Activated T-cell treated with anti-CD3 and anti-CD28 coated beads, Interleukin-2, amount 50 U/mL, for 4 hours (primary cell): ENCODE measurements at regions not wholly inside any gene's neighbourhood (a gene's known extent, or its start where the extent isn't known, plus 50 kb on each side); places are given as distances from the start of the nearest gene placed in this dataset.

Experiments
- ATAC-seq, 2 donors: fragments of 200-7000 bp; cut with Tn5 transposase; one replicate each; pipeline ENCODE4 v1.10.0; 2021
- DNase-seq: peaks from one replicate; pipeline ENCODE4 v3.0.0-alpha.2; 2020
- H3K27me3 Mint-ChIP-seq: one replicate; pipeline ENCODE4 v1.8.0; 2021; ENCODE audit warnings: low read depth, mixed read lengths
- H3K36me3 Mint-ChIP-seq: one replicate; pipeline ENCODE4 v1.8.0; 2022; ENCODE audit warnings: mixed read lengths; ENCODE audit not compliant: insufficient read depth
- H3K4me1 Mint-ChIP-seq: one replicate; pipeline ENCODE4 v1.8.0; 2021; ENCODE audit warnings: low read depth, mixed read lengths
- H3K4me3 Mint-ChIP-seq: one replicate; pipeline ENCODE4 v1.8.0; 2021; ENCODE audit warnings: mild to moderate bottlenecking, moderate library complexity, mixed read lengths
- H3K9me3 Mint-ChIP-seq: one replicate; pipeline ENCODE4 v1.8.0; 2021; ENCODE audit warnings: mixed read lengths

DNA sequence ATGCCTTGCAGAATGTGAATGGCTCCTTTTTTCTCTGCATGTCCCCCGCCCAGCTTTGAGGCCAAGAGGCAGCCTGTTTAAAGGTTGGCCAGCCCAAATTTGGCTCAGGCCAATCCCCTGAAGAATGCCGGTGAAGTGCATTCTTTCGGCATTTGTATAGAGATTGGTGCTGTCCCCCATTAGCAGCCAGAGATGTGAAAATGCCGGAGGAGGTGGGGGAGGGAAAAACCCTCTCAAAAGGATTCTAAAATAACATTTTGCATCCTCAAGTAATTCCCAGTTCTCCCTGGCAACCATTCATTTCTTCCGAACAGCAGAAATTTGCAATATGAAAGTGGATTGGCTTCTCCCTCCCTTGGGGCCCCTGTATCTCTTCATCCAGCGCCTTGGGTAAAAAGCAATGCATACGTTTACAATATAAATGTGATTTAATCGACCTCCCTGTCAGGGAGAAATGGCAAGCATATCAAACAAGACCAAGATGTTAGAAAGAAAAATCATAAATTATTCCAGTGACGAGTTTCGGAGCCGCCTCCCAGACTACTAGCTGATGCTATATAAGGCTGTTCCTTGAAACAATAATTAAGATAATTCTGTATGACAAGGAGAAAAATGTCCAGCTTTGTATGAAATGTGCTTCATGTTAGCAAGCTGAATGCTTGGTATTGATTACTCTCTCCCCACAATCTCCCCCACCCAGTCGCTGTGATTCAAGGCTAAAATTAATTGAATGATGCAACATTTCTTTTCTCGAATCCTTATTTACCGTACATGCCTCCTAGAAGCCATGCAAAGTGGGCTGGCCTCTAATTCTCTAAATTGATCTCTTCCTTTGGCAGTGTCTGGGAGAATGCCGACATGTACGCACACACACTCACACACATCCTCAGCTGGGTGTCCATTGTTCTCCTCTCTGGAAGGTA is 323.7 kb downstream of the RPS24 start:
- Mint-ChIP-seq H3K9me3 (no peaks in the 10 kb centered on the region), H3K4me1 (peaks cover 8% of the 10 kb centered on the region), H3K4me3 (no peak overlapping the region), H3K36me3 (no peaks in the 10 kb centered on the region), H3K27me3 (no peaks in the 10 kb centered on the region)
- no peak for DNase-seq
- ATAC-seq = no peak

DNA sequence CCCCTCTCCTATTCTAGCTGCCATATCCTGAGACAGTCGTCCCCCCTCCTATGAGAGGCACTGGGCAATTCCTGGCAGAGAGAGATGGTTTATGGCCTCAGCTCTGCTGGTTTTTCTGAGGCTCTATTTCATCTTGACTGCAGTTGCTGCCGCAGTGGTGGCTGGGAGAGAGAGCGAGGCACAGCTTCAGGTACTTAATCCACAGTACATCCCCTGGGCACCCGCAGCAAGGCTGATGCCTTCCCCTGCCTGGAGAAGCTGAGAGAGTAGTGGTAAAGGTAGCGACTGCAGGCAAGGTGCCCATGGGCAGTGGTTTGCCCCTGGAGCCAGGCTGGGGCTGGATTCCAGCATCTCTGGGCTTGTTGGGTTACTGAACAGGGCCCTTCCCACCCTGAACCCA is 324.7 kb downstream of the RPS24 start:
- H3K27me3 Mint-ChIP-seq = no peaks in the 10 kb centered on the region

DNA sequence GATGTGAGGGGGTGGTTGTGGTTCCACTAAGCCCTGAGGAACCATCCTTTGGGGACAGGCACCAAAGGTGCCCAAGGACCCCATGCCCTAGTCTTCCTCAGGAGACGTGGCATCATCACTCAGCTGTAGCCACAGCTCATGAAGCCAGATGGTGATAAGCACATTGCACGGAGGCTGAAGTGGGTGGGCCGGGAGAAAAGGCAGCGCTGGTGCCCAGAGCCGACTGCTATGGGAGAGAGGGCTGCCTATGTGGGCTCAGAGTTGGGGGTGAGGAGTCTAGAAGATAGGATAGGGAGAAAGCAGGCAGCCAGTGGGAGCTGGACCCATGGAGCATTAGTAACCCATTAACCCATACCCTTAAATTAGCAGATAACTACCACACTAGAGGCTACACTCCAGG is 325.3 kb downstream of the RPS24 start:
- Mint-ChIP-seq H3K36me3 (no peaks in the 10 kb centered on the region), H3K9me3 (no peaks in the 10 kb centered on the region), H3K4me1 (peaks cover 11% of the 10 kb centered on the region), H3K27me3 (no peaks in the 10 kb centered on the region), H3K4me3 (no peak overlapping the region)
- no peak for DNase-seq
- no peak for ATAC-seq

More for the DNA sequence above, 324.7 kb downstream of the RPS24 start:
- Mint-ChIP-seq H3K4me1 (peaks cover 11% of the 10 kb centered on the region), H3K9me3 (no peaks in the 10 kb centered on the region), H3K4me3 (no peak overlapping the region), H3K36me3 (no peaks in the 10 kb centered on the region)
- no peak for DNase-seq
- no peak for ATAC-seq

DNA sequence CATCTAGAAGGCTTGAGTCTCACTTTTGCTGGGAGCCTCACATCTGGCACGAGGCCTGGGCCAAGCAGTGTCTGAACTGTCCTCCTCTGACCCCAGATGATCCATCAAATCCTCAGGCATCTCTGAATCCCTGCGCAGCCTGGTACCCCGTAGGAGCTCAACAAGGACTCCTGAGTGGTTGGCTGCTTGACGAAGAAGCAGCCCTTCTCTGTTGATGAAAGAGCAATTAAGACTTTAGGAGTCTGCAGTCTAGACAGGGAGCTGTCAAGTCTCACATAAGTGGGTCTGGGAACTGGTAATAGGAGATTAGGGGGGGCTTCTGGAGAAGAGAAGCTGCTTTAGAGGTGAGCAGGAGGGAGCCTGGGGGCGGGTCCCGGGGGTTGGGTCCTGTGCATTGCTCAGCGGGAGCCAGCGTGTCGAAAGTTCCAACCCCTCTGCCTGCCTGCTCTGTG is 326.0 kb downstream of the RPS24 start:
- Mint-ChIP-seq H3K4me3 (no peak overlapping the region), H3K36me3 (no peaks in the 10 kb centered on the region), H3K4me1 (peaks cover 11% of the 10 kb centered on the region), H3K9me3 (no peaks in the 10 kb centered on the region), H3K27me3 (no peaks in the 10 kb centered on the region)
- DNase-seq (no peak), ATAC-seq (no peak)

DNA sequence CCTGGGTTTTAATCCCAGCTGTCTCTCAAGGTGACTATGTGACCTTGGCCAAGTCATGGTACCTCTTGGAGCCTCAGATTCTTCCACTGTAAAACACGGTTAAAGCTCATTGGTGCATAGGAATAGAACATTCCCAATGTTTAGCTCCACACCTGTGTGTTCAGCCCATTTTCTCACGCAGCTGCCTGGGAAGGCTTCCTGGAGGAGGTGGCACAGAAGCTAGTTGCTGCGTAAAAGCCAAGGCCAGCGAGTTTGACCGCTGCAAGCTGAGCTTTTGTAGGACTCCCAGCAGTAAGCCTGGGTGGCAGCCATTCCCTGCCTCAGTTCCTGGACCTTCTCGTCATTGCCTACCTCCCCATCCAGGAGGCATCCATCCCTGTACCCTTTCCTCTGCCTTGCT is 326.6 kb downstream of the RPS24 start:
- Mint-ChIP-seq H3K4me3 (no peak overlapping the region), H3K27me3 (no peaks in the 10 kb centered on the region), H3K36me3 (no peaks in the 10 kb centered on the region), H3K4me1 (peaks cover 11% of the 10 kb centered on the region), H3K9me3 (no peaks in the 10 kb centered on the region)
- DNase-seq = no peak
- ATAC-seq = no peak

DNA sequence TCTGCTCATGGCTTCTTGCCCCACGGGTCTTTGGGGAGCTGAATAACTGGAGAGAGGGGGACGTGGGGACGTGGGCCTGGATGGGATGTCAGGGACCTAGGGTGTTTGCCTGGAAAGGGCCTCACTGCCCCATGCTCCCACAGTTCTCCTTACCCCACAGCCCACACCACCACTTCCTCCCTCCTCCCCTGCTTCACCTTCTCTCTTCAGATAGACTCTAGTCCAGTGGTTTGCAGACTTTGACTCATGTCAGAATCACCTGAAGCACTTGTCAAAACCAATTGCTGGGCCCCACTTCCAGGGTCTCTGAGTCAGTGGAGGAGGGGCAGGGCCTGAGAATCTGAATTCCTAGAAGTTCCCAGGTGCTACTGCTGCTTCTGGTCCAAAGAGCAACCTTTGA is 327.4 kb downstream of the RPS24 start:
- H3K4me3 Mint-ChIP-seq = no peak overlapping the region
- H3K36me3 Mint-ChIP-seq = no peaks in the 10 kb centered on the region
- H3K4me1 Mint-ChIP-seq = peaks cover 11% of the 10 kb centered on the region
- ATAC-seq (no peak), DNase-seq (no peak)
- no peaks in the 10 kb centered on the region for H3K9me3 Mint-ChIP-seq
- no peaks in the 10 kb centered on the region for H3K27me3 Mint-ChIP-seq

DNA sequence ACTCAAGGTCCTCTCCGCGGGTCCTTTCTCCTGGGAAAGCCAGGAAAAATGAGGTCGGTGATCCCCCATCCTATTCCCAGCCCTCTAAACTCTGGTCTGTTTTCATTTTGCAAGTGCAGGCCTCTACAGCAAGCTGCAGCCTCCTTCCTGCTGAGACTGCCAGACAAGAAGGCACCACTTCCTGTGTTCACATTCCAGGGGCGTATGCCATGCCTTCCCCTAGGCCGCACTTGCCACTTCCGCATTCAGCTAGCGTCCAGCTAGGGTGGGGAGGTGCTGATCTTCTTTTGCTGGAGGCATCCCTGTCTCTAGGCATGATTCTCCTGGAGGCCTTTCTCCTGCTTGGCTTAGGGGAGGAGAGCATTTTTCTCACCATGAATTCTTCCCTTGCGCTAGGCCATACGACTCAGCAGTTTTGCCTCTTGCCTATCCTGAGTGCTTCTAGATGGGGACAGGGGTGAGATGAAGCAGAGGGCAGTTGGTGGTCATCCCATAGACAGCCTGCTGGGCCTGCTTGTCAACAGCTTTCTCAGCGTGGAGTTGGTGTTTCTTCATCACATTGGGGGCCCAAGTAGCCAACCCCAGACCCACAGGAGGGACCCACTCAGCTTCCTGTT is 328.9 kb downstream of the RPS24 start:
- ATAC-seq (peak in 1 of 2 donors; percentile 61), DNase-seq (no peak)
- no peaks in the 10 kb centered on the region for H3K9me3 Mint-ChIP-seq
- H3K36me3 Mint-ChIP-seq = no peaks in the 10 kb centered on the region
- H3K27me3 Mint-ChIP-seq = no peaks in the 10 kb centered on the region
- peaks cover 11% of the 10 kb centered on the region for H3K4me1 Mint-ChIP-seq
- H3K4me3 Mint-ChIP-seq = no peak overlapping the region

DNA sequence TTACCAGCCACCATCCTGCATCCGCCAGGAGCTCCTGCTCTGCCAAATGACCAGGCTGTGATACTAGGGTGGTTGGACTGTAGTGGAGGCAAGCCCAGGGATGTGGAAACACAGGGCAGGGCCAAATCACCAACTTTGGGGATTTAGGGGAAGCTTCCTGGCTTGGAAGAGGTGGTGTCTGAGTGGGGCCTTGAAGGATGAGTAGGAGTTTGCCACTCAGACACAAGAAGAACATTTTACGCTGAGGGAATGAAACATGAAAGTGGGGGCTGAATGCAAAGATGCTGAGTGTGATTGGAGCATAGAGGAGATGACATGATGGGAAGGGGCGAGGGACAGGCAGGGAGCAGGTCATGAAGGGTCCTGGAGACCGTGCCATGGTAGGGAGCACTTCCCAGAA is 329.5 kb downstream of the RPS24 start:
- DNase-seq = no peak
- H3K36me3 Mint-ChIP-seq = no peaks in the 10 kb centered on the region
- no peak overlapping the region for H3K4me3 Mint-ChIP-seq
- no peak for ATAC-seq
- H3K27me3 Mint-ChIP-seq = no peaks in the 10 kb centered on the region
- H3K4me1 Mint-ChIP-seq = peaks cover 11% of the 10 kb centered on the region
- H3K9me3 Mint-ChIP-seq = no peaks in the 10 kb centered on the region

DNA sequence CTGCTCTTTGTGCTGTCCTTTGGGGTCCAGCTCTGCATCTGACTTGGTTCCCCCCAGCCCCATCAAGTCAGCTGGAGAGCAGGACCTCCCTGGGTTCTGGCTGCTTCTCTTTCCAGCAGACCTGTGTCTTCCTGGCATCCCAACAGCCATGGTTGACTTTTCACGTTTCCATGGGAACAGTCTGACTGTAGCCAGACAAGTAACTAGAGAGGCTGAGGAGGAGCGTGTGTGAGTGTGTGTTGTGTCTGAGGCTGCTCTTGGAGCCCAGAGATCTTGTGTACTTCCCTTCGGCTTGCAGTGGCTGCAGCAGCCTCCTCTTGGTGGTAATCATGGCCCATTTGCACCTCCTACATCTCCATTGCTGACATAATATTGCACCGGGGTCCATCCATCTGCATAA is 332.0 kb downstream of the RPS24 start:
- Mint-ChIP-seq H3K9me3 (no peaks in the 10 kb centered on the region), H3K4me3 (no peak overlapping the region), H3K4me1 (peaks cover 11% of the 10 kb centered on the region), H3K36me3 (no peaks in the 10 kb centered on the region), H3K27me3 (no peaks in the 10 kb centered on the region)
- DNase-seq (no peak), ATAC-seq (no peak)

DNA sequence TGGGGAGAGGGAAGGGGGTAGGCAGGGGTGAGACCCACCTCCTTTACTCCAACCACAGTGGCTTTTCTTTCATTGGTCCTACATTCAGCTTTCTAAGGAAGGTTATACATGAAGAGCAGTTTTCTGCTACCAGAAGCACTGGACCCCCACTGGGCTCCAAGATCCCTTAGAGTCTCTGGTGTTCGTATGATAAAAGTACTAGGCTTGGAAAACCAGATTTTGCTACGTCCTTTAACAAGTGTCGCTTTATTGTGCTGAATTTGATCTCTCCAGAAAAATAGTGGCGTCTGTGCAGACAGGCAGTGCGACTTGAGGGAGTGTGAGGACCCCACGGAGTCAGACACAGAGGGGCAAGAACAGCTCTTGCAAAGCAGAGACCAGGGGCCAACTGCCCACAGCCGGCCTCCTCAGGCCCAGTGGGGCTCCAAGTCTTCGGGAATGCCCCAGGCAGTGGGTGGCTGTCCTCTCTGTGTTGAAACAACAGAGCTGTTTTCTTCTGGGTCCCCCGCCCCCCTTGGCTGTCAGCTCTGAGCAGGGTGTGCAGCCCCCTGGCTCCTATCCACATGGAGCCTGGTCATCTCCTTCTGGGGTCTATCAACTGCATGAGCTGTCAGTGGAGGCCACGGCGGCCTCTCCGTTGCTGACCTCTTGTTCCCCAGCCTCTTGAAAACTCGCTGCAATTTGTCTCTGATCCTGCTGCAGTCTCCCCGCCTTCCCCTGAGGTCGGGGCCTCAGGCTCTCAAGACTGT is 333.2 kb downstream of the RPS24 start:
- Mint-ChIP-seq H3K36me3 (no peaks in the 10 kb centered on the region), H3K27me3 (no peaks in the 10 kb centered on the region), H3K9me3 (no peaks in the 10 kb centered on the region), H3K4me1 (peaks cover 8% of the 10 kb centered on the region), H3K4me3 (no peak overlapping the region)
- DNase-seq = no peak
- ATAC-seq = no peak

DNA sequence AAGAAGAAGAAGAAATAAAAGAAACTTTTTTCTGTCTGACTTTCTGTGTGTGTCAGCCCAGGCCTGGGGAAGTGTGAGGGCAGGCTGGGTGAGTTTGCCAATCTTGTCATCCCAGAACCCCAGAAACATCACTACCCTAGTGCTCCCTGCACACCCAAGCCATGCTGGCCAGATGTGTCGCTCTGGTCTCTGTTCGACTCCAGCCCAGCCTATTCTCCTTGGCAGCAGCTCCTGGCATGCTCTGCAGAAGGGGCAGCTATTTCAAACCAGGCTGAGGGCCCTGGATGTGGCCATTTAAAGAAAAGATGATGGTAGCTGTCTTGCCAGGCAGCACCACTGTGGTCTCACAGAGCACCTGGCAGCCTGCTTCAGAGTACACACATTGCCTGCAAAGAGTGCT is 334.1 kb downstream of the RPS24 start:
- no peak overlapping the region for H3K4me3 Mint-ChIP-seq
- H3K4me1 Mint-ChIP-seq = peaks cover under 1% of the 10 kb centered on the region
- no peaks in the 10 kb centered on the region for H3K27me3 Mint-ChIP-seq
- no peaks in the 10 kb centered on the region for H3K36me3 Mint-ChIP-seq
- no peak for DNase-seq
- ATAC-seq = no peak
- H3K9me3 Mint-ChIP-seq = no peaks in the 10 kb centered on the region

DNA sequence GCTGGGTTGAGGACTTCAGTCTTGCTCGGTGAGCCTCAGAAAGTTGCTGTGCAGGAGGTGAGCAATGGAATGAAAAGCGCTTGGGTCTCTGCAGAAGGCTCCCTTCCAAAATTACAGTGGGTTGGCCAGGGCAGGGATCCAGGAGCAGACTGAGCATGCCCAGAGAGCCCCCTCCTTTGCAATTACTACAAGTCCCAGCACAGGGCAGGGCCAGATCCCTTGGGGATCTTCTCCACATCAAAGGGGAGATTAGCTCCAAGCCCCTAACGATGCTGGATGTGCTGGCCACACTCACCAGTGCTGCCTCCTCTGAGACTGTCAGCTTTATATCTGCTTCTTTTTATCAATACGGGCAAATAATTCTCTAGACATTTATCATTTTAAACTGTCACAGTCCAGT is 337.5 kb downstream of the RPS24 start:
- DNase-seq (no peak), ATAC-seq (no peak)
- Mint-ChIP-seq H3K9me3 (no peaks in the 10 kb centered on the region), H3K36me3 (no peaks in the 10 kb centered on the region), H3K4me3 (no peak overlapping the region), H3K27me3 (no peaks in the 10 kb centered on the region), H3K4me1 (no peaks in the 10 kb centered on the region)

DNA sequence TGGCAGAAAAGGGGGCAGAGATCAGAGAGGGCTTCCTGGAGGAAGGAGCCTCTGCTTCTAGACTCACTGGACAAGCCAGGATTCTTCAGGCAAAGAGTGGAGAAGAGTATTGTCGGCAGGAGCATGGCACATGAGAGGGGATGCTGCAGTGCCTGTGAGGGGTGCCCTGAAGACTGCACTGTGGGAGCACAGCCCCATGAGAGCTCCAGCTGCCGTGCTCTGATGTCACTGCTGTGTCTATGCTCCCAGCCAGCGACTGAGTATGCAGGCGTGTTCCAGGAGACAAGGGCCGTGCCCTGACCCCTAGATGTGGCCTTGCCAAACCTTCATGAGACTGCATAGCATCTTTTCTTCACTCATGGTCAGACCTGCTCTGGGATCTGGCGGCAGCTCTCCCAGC is 339.1 kb downstream of the RPS24 start:
- no peaks in the 10 kb centered on the region for H3K9me3 Mint-ChIP-seq
- ATAC-seq (no peak), DNase-seq (no peak)
- H3K4me1 Mint-ChIP-seq = no peaks in the 10 kb centered on the region
- H3K4me3 Mint-ChIP-seq = no peak overlapping the region
- H3K36me3 Mint-ChIP-seq = no peaks in the 10 kb centered on the region
- H3K27me3 Mint-ChIP-seq = no peaks in the 10 kb centered on the region

DNA sequence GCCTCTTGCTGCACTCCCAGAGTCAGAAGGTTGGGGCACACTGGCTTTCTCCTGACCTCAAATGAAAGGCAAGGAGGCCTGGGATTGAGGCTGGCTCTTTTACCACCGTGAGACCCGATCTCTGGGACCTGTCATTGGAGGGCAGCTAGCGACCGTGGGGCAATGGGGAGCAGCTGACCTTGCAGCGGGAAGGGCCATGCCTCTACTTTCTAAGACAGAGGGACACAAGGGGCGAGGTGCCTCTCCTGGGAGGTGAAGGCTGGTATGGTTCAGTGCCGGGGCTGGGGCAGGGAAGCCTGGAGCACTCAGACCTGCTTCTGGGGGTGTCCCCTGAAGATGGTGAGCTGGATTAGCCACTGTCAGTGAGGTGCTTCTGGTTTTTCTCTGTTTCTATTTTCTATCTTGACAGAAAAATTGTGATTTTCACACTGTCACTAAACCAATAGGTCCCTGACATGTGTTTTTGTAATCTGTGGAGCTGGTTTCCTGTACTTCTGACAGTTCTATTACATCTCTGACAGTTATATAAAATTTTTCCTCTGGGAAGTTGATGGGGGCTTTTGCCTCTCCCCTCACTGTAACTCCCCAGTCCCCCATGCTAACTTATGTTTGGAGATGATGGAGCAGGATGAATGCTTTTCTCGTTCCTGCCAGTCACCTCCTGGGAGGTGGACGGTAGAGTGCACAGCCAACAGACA is 340.8 kb downstream of the RPS24 start:
- no peaks in the 10 kb centered on the region for H3K9me3 Mint-ChIP-seq
- no peak overlapping the region for H3K4me3 Mint-ChIP-seq
- no peaks in the 10 kb centered on the region for H3K27me3 Mint-ChIP-seq
- ATAC-seq = no peak
- no peaks in the 10 kb centered on the region for H3K36me3 Mint-ChIP-seq
- H3K4me1 Mint-ChIP-seq = no peaks in the 10 kb centered on the region
- DNase-seq = no peak
